GM18873 (cell line): ENCODE measurements at regions not wholly inside any gene's neighbourhood (a gene's known extent, or its start where the extent isn't known, plus 50 kb on each side); places are given as distances from the start of the nearest gene placed in this dataset.

Experiments
- ATAC-seq: cut with Tn5 transposase; IDR thresholded peaks from one replicate; pipeline ENCODE4 v1.9.1; 2021; ENCODE audit warnings: mild to moderate bottlenecking, moderate library complexity, moderate number of reproducible peaks; ENCODE audit not compliant: unreplicated experiment, low FRiP score

DNA sequence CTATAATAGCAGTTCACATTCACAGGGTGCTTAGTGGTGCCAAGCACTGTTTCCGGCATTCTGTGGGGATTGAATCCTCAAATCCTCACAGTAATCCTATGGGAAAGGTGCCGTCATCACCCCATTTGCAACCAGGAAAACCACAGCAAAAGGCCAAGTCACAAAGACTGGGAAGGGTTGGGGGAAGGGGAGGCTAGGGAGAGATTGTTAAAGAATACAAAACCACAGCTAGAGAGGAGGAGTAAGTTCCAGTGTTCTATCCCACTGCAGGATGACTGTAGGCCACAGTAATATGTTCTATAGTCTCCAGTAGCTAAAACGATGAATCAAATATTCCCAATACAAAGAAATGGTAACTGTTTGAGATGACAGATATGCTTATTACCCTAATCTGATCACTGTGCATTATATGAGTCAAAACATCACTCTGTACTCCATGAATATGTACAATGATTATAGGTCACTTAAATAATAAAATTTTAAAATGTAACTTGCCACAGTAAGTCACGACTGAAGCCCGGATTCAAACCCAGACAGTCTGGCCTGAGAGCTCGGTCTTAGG, 256.8 kb downstream of the TOMM20 start:
- ATAC-seq = no peak

DNA sequence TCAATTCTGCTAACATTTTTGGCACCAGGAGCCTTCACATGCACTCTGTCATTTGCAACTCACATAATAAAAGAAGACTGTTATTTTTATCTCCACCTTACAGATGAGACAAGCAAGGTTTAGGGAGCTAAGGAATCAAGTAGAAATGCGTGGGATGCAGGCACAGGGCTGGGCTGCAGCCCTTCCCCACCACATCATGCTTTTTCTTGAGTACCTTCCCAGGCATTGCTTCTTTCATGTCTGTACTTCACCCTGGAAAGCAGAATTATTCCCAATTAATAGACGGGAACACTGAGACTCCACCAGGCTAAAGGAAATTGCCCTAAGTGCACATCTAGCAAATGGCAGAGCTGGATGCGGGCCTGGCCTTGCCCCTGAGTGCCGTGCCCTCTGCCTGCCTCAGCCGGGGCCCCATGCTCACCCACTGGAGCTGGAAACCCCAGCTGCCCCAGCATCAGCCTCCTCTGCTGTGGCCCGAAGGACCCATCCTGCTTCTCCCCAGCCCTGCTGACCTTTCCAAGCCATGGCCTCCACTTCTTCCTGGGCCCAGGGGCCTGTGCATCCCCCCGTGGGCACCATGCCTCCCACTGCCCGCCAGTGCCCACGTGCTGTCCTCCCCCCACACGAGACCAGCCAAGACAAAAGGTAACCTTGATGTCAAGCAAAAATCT, 257.5 kb downstream of the TOMM20 start:
- ATAC-seq = no peak

DNA sequence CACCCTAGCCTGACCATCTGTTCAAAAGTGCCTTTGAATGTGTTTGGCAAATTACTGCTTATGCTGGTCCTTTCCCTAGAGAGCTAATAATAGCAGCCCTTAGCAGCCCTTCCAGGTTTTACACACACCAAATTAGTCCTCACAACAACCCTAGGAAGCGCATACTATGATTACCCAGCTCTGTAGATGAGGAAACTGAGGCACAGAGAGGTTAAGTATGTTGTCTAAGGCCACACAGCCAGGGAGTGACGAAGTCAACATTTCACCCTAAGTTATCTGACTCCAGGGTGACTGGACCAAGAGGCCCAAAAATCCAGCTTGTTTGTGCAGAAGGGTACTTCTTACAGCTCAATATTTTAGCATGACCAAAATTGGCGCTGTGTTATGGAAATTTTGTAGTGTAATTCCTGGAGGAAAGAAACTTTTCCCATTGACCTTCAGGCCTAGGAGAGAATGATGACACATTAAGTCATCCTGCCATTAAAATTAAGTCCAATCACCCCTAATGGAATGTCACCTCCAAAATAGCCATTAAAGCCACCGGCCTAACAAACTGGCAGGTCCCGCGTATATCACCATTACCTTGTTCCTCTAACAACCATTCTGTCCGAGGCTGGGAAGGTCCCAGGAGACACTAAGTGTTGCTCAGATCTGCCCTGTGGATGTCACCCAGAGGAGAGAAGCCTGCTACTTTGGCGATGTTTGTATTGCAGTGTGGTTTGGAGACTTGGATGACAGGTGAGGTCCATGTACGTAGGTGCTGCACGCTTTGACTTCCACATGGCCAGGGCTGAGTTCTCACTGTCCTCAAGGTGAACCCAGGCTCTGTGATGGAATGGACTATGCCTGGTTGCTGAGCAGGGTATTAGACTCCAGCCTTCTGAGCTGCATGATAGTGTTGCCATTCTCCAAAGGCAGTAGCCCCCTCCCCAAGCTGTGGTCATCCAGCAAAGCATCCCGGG, 258.3 kb downstream of the TOMM20 start:
- no peak for ATAC-seq

DNA sequence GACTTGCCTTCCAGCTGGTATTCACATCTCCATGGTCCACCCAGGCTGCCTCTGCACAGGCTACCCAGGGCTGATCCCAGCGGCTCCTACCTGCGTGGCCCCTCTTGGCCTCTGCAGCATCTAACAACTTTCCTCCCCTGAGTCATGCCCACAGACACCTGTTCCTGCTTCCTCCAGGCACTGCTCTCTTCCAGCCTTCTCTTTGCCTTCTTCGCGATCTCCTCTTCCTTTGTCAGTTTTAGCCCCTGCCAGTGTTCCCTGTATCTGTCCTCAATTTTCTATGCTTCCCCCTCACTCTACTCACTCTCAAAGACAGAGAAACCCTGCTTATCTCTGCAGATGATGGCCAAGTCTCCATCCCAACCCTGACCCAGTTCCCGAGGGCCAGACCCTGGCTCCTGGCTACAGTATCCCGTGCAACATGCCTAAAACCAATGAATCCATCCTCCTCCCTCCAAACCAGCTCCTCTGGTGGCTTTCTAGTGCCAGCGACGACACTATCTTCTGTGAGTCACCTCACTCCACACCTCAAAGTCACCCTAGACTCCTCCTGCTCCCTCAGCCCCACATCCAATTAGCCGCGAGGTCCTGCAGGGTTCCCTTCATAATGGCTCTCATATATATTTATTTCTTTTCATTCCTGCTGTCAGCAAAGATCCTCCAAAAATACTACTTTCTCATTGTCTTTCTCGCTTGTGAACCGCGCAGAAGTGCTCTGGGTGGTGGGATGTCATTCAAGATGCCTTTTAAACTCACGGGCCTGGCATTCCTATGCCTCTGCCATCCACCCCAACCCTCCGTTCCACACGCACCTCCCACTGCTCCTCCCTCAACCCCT, 259.2 kb downstream of the TOMM20 start:
- ATAC-seq = no peak

DNA sequence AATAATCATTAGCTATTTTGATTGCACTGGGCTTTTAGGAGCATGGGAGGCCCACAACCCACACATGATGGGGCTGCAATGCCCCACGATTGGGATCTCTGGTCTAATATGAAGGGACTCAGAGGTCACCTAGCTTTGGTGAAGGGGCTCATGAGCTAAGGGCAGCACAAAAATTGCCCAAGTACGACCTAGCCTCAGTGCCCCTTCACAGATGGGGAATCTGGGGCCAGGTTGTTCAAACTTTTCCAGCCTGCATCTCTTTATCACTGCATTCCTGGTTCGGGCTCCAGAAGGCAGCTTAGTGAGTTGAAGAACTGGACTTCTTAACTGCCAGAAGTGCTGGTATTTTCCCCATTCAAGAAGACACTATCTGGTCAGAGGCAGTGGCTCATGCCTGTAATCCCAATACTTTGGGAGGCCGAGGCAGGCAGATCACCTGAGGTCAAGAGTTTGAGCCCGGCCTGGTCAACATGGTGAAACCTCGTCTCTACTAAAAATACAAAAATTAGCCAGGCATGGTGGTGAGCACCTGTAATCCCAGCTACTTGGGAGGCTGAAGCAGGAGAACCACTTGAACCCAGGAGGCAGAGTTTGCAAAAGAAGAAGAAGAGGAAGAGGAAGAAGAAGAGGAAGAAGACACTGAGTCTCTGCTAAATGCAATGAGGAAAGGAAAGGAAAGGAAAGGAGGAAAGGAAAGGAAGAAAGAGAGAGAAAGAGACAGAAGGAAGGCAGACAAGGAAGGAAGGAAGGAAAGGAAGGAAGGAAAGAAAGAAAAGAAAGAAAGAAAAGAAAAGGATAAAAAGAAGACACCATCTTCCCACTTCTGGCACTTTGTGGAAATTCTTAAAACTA, 258.5 kb upstream of the IRF2BP2 start:
- no peak for ATAC-seq

DNA sequence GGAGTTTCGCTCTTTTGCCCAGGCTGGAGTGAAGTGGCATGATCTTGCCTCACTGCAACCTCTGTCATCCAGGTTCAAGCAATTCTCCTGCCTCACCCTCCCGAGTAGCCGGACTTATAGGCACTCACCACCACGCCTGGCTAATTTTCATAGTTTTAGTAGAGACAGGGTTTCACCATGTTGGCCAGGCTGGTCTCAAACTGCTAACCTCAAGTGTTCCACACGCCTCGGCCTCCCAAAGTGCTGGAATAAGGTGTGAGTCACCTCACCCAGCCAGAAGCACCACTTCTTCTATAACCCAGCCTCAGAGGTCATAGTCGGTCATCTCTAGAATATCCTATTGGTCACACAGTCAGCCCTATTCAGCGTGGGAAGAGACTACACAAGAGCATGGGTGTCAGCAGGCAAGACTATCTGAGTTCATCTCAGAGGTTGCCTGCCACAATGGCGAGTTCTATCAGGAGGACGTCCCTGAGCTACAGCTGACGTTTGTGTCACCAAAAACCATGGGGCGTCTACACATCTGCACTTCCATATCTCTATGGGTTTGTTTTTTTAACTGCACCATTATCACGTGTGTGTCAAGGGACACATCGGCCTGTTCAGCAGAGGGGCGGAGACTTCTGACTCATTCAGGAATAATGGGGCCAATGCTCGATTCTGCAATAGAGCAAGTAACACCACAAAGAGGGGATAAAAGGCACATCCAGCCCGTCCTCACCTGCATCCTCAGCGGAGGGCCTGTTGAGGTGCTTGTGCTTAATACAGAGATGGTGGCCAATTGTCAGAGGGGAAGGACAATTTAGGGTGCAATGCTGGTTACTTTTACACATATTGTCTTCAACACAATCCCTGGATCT, 256.3 kb upstream of the IRF2BP2 start:
- ATAC-seq = no peak

DNA sequence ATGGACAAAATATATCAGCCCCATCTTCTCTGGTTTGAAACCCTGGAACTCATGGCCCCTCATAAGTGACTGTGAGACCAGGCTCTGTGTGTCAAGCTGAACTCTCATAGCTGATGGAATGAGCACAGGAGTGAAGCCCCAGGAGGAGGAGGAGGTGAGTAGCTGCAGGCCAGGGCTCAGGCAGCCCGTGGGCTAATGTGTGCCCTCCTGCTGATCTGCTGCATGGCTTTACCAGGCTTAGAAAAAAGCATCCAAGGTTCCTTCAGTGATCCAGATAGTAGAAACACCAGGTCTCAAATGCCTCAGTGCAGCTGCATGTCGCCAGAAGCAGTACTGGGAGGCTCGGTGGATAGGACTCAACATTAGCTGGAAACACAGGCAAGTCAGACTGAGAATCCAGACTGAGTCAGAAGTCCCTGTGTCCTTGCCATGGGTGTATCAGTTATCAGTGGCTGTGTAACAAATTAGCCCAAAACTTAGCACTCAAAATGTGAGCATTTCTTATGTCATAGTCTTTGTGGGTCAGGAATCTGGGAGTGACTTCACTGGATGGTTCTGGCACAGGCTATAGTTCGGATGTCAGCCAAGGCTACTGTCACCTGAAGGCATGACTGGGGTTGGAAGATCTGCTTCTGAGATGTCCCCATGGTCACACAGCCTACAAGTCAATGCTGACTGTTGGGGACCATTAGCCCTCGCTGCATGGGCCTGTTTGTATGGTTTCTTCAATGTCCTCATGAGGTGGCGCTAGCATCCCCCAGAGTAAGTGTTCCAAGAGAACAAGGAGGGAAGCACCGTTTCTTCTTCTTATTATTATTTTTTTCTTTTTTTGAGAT, 255.4 kb upstream of the IRF2BP2 start:
- ATAC-seq = no peak

DNA sequence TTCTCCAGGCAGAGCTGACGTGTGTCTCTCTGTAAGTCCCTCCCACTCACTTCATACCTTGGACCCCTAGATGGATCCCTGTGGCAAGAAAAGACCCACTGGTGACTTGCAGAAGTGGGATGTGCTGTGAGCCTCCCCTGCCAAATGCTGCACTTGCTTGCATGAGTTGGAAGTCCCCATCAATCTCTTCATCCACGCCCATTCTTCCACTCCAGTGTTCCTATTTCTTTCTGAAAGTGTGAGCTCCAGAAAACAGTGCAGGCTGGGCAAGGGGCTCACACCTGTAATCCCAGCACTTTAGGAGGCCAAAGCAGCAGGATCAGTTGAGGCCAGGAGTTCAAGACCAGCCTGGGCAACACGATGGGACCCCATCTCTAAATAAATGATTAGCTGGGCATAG, 254.1 kb upstream of the IRF2BP2 start:
- no peak for ATAC-seq

DNA sequence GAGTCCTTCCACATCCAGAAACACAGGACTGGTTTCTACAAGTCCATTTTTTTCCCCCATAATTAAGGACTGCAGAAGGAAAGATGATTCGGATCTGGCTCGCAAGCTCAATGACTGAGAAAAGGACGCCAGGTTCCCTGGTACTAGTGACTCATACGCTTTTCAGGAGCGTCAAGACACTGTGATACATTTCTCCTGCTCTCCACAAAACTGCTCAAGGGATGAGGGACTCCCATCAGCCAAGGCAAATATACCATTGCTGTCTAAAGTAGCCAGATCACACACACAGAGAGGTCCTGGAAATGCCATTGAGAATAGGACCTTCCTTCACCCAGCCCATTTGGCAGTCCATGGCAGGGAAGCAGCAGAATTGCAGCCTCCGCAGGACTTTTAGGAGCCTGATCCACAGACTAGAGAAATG, 253.6 kb upstream of the IRF2BP2 start:
- no peak for ATAC-seq

DNA sequence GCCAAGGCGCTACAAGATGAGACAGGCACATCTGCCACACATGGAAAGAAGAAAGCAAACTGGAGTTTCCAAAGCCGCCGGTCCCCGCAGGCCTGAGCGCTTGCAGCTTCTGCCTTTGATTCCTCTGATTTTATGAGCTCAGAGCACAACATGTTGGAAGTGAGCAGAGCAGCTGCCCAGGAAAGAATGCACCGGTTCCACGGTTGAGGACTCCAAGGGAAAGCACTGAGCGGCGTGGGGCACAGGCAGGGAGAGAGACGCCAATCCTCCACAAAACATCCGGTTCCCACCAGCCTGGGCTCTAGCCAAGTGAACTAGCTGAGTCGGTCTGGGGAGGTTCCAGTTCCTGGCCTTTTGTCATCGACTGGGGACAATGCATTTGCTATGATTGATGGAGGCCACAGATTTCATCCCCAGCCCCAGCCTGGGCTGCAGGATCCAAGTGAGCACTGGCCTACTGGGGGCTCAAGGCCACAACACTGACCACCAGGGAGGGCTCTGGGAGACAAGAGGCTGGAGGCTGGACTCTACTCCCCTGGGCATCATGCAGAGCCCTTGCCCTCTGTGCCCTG, 253.1 kb upstream of the IRF2BP2 start:
- ATAC-seq = no peak

DNA sequence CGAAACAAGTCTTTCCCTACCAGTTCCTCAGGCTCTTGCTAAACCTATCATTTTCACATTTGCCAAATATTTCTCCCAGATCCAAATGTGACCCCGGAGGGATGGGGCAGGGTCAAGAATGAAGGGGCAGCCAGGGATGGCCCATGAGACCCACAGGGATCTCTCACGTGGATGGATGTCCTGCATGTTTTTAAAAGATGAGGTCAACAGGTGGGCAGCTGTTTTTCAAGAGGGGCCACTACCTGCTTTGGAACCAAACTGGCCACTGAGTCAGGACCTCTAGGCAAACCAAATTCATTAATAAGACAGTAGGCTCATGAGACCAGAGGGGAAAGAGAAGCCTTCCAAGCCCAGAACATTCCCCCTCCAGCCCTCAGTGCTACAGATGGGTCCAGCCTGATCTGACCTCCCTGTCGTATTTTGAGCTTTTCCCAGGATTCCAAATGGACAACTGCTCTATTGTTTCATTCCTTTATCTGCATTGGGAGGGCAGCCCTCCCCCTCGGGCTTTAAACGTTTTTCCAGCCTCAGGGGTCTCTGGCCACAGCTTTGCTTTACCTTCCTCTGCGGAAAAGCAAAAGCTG, 252.5 kb upstream of the IRF2BP2 start:
- ATAC-seq = no peak

DNA sequence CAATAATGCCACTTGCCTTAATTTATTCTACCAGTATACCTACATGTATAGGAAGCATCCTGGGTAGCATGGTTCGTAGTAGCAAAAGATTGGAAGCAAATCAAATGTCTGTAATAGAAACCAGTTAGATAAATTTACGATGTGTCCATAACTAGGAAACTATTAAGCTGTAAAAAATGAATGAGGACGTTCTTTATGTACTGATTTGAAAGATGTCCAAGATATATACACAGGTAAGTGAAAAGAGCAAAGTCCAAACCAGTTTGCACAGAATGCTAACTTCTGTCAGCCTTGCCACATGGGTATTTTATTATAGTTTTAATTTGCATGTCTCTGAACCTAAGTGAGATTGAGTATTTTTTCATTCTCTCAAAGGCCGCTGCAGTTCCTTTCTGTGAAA, 251.8 kb upstream of the IRF2BP2 start:
- ATAC-seq = no peak

DNA sequence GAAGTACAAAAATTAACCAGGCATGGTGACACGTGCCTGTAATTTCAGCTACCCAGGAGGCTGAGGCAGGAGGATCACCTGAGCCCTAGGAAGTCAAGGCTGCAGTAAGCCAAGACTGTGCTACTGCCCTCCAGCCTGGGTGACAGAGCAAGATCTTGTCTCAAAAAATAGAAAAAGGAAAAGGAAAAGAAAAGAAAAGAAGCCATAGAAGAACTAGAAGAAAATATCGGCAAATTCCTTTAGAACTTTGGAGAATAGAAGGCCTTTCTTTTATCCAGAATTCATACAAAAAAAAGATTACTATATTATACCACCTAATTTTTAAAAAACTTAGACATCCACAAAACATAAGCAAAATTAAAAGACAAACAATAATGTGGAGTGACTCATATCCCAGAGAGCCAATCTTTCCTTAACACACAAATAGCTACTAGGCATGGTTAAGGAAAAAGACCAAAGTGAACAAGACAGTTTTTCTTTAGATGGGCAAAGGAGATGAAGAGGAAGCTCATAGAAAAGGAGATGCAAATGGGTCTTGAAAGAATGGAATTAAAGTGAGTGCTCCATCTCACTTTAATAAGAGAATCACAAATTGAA, 251.1 kb upstream of the IRF2BP2 start:
- no peak for ATAC-seq

DNA sequence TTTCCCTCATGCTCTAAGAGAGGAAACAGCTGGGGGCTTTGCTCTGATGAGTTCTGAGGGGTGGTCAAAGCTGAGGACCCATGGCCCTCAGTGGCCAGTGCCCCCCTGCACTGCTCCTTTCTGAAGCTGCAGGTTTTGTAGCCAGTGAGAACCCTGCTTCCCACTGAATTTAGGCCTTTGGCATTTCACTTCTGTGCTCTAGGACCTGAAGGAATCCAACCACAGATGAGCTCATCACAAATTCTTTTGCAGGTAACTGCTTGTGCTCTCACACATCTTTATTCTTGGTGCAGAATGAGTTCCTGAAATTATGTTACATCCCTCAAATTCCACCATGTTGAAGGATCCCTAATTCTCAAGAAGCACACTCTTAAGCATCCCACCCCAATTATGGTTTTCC, 248.7 kb upstream of the IRF2BP2 start:
- no peak for ATAC-seq

DNA sequence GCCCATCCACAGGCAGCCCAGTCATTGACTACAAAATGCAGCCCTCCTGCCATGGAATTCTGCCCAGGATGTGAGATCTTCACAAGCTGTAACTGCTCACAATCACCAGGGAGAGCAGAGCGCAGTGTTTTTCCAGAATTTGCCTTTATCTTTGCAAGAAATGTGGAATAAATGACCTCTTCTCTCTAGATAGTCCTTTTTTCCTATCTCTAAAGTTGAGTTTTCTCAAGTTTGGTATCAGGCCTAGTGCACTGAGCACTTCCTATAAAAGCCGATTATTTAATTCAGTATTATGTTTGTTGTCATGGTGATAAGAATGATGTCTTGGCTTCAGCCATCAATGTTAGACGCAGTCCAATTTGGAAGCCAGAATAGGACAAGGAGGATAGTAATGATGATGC, 246.9 kb upstream of the IRF2BP2 start:
- no peak for ATAC-seq

DNA sequence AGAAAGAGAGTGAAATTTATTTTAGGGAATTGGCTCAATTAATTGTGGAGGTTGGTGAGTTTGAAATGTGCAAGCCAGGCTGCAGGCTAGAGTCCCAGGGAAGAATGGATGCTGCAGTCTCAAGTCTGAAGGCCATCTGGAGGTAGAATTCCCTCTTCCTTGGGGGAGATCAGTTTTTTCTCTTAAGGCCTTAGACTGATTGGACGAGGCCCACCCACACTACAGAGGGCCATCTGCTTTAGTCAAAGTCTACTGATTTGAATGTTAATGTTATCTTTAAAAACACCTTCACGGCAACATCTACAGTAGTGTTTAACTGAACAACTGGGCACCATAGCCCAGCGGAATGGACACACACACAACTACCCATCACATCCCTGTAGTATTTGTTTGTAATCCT, 245.9 kb upstream of the IRF2BP2 start:
- ATAC-seq = no peak

DNA sequence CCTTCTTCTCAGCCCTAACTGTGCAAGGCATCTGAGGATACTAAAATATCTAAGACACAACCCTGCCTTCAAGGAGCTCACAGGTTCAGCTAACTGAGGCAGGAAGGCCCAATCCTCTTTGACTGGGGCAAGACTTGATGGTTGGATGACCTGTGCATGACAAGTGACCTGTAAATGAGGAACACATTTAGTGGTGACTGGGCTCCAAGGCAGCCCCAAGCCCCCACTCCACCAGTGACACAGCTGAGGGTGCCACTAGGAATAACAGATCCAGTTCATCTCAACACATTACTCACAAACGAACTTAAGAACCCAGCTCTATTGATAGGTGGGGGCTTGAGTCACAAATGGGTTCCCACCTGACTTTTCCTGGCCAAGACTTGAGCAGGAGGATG, 244.7 kb upstream of the IRF2BP2 start:
- ATAC-seq = no peak
